ENCODE measurements at regions not wholly inside any gene's neighbourhood (a gene's known extent, or its start where the extent isn't known, plus 50 kb on each side); places are given as distances from the start of the nearest gene placed in this dataset.

GRCh38 chr11:22041039-22041438 lies 151.8 kb upstream of the ANO5 start:
- Histone ChIP-seq H3K36me3 (no peaks in the 10 kb centered on the region), H3K9me3 (no peaks in the 10 kb centered on the region), H3K4me3 (no peak overlapping the region), H3K27ac (no peak overlapping the region), H3K4me1 (no peaks in the 10 kb centered on the region), H3K27me3 (no peaks in the 10 kb centered on the region)
- no peak for DNase-seq
- intact Hi-C loops (cut with DNase I; ENCODE audit: low total_unique reads): no loop called here
- in situ Hi-C loops (cut with MboI; ENCODE audit: low sequenced_read_pairs in 4 of 4): no loop called here
- TF ChIP-seq CTCF (IDR thresholded peaks at IDR 0.05 in 4 of 5, conservative IDR thresholded peaks at IDR 0.05 in 1 of 5) (no peak), POLR2A (IDR thresholded peaks at IDR 0.05) (no peak)
- ATAC-seq: no peak

GRCh38 chr11:22042081-22042480 lies 150.8 kb upstream of the ANO5 start:
- no peaks in the 10 kb centered on the region for H3K9me3 ChIP-seq
- DNase-seq (no peak), ATAC-seq (no peak)
- intact Hi-C loops (cut with DNase I; ENCODE audit: low total_unique reads) (no loop called here), in situ Hi-C loops (cut with MboI; ENCODE audit: low sequenced_read_pairs in 4 of 4) (no loop called here)
- no peak overlapping the region for H3K27ac ChIP-seq
- no peaks in the 10 kb centered on the region for H3K27me3 ChIP-seq
- no peaks in the 10 kb centered on the region for H3K36me3 ChIP-seq
- no peak for TF ChIP-seq POLR2A (IDR thresholded peaks at IDR 0.05)
- TF ChIP-seq CTCF (IDR thresholded peaks at IDR 0.05 in 4 of 5, conservative IDR thresholded peaks at IDR 0.05 in 1 of 5): no peak
- no peak overlapping the region for H3K4me3 ChIP-seq
- H3K4me1 ChIP-seq: no peaks in the 10 kb centered on the region

GRCh38 chr11:22044126-22044525 lies 148.8 kb upstream of the ANO5 start:
- DNase-seq (no peak), ATAC-seq (no peak)
- in situ Hi-C loops (cut with MboI; ENCODE audit: low sequenced_read_pairs in 4 of 4): no loop called here

GRCh38 chr11:22049276-22049675 lies 143.6 kb upstream of the ANO5 start:
- Histone ChIP-seq H3K9me3 (no peaks in the 10 kb centered on the region), H3K36me3 (no peaks in the 10 kb centered on the region), H3K27ac (no peak overlapping the region), H3K27me3 (no peaks in the 10 kb centered on the region), H3K4me1 (no peaks in the 10 kb centered on the region), H3K4me3 (no peak overlapping the region)
- intact Hi-C loops (cut with DNase I; ENCODE audit: low total_unique reads): no loop called here
- ATAC-seq (no peak), DNase-seq (no peak)
- in situ Hi-C loops (cut with MboI; ENCODE audit: low sequenced_read_pairs in 4 of 4): no loop called here
- no peak for TF ChIP-seq CTCF (IDR thresholded peaks at IDR 0.05 in 4 of 5, conservative IDR thresholded peaks at IDR 0.05 in 1 of 5)
- no peak for TF ChIP-seq POLR2A (IDR thresholded peaks at IDR 0.05)

More at GRCh38 chr11:22044126-22044525, 148.8 kb upstream of the ANO5 start:
- intact Hi-C loops (cut with DNase I; ENCODE audit: low total_unique reads): no loop called here
- H3K27ac ChIP-seq: no peak overlapping the region
- no peaks in the 10 kb centered on the region for H3K36me3 ChIP-seq
- H3K27me3 ChIP-seq: no peaks in the 10 kb centered on the region
- TF ChIP-seq CTCF (IDR thresholded peaks at IDR 0.05 in 4 of 5, conservative IDR thresholded peaks at IDR 0.05 in 1 of 5) (no peak), POLR2A (IDR thresholded peaks at IDR 0.05) (no peak)
- H3K4me3 ChIP-seq: no peak overlapping the region
- no peaks in the 10 kb centered on the region for H3K4me1 ChIP-seq
- no peaks in the 10 kb centered on the region for H3K9me3 ChIP-seq

- Histone ChIP-seq H3K36me3 (no peaks in the 10 kb centered on the region), H3K4me1 (no peaks in the 10 kb centered on the region), H3K4me3 (no peak overlapping the region), H3K9me3 (peaks cover 0 to 6% (median 0%) of the 10 kb centered on the region in 3 donors), H3K27ac (no peak overlapping the region), H3K27me3 (no peaks in the 10 kb centered on the region)
- DNase-seq (no peak), ATAC-seq (no peak)
- intact Hi-C loops (cut with DNase I; ENCODE audit: low total_unique reads): no loop called here
- TF ChIP-seq CTCF (IDR thresholded peaks at IDR 0.05 in 4 of 5, conservative IDR thresholded peaks at IDR 0.05 in 1 of 5) (no peak), POLR2A (IDR thresholded peaks at IDR 0.05) (no peak)
- in situ Hi-C loops (cut with MboI; ENCODE audit: low sequenced_read_pairs in 4 of 4): no loop called here
Observed at GRCh38 chr11:22065472-22065871, 127.4 kb upstream of the ANO5 start.

Measured in gastrocnemius medialis (tissue), 4 donors.